NCI-H2171 treated with DMSO at 0.1 percent for 48 hours (cell line): ENCODE measurements at regions not wholly inside any gene's neighbourhood (a gene's known extent, or its start where the extent isn't known, plus 50 kb on each side); places are given as distances from the start of the nearest gene placed in this dataset.

Source experiments
- DNase-seq: peaks from one replicate; lab custom pipeline; 2025; lab: John Stamatoyannopoulos, UW

DNA sequence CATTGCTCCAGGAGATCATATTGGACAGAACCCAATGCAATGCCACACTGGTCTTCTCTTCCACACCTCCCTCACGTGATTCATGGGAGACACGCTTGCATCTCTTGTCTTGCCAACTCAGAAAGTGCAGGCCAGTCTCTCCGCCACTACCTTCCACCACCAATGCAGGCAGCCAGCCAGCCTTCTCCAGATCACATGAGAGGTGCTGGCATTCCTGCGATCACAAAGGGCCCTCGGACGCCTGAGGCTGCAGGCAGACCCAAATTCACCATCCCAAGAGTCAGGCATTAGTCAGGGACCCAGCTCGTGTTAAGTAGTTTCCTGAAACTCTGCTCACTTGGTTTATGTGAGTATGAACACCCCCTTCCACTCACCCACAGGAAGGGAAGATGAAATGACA, 437.0 kb upstream of the ETAA1 start:
- no peak for DNase-seq

DNA sequence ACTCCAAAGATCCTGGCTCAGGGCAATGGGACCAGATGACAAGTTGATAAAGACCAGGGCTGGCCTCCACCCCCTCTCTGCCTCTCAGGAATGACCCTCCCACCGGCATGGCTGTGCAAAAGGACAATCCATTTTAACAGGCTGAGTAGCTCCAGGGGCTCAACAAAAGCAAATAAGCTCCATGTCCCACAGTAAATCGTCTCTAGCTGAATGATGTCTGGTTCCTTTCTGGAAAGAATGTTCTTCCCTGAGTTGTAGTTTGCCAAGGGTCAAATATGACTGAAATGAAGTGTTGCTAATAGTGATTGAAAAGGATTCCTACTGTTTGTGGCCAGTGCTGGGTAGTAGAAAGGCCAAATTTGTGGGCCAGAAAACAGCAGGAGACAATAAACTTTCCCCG, 434.4 kb upstream of the ETAA1 start:
- DNase-seq: no peak

DNA sequence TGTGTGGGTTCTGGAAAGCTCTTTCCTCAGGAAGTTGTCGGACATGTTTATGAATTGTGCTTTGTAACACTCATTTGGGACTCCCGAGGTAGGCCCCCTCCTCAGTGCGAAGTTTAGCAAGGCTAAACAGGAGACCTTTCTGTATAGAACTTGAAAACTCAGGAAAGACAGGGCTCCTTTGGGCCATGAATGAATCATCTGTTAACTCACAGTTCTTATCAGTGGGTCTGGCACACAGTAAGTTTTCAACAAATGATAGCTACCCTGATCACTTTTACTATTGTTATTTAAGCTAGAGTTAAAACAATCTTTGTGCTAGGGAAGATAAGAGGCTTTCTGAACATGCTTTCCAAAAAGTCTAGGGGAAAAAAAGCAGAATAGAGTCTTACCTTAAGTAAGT, 430.5 kb upstream of the ETAA1 start:
- DNase-seq: no peak

DNA sequence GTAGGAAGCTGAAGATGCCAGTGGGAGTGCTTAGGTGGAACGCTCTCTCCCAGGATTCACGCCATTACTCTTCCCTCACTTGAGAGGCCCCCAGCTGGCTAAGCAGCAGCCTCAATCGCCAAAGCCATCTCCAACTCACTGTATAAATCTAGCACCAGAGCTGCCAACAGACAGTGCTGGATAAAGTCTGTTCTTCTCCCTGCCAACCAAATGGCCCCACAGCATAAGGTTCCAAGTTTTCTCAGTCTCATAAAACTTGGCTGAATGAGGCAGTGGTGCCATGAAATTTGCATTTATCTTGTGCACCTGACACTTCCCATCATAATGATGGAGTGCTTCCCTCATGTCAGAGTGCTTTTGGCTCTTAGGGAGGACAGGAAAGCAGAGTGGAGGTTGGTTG, 428.2 kb upstream of the ETAA1 start:
- no peak for DNase-seq

- no peak for DNase-seq
Observed at GRCh38 chr2:66981074-66981473, 416.1 kb upstream of the ETAA1 start.

DNA sequence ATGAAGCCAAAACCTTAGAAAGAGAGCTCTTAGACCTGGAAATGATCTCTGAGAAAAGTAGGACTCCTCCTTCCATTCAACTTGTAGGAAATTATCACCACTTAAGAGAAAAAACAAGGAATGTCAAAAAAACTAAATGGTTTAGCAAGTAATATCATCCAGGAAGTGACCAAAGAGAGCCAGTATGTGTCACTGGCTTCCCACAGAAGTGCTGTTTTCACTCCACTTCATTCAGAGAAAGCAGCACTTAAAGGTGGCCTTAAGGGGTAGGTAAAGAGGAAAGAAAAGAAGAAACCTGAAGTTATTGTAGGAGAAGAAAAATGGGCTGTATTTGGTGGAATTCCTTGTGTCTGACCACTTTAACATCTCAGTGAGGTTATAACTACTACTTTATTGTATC, 414.4 kb upstream of the ETAA1 start:
- no peak for DNase-seq

DNA sequence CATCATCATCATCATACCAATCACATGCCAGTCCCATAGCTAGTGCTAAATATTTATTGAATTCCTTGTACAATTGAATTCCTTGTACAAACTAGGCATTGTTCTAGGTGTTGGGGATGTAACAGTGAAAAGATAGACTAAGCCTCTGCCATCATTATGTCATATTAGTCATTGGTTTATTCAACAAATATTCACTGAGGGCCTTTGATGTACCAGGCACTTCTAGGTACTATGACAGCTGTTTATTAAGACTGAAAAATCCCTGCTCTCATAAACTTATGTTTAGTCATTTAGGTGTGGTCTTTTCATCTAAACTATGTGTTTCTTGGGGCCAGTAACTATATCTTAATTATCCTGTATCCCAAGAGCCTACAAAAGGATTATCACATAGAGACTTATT, 412.3 kb upstream of the ETAA1 start:
- no peak for DNase-seq

DNA sequence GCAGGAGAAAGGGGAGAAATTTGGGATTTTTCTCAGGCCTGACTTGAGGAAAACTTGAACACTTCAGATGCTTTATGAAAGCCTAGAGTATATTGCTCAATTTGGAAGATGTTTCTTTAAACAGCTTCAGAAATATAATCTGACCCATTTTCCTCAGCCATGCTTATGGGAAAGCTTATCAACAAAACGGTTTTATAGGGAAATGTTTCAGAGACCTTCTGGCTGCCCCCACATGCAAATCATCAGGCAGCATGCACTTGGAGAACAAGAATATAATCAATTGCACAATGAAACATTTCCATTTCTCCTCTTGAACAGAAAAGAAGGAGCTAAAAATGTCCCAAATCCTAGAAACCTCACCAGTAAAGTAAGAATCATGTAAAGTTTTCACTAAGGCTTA, 411.2 kb upstream of the ETAA1 start:
- no peak for DNase-seq

GRCh38 chr2:66987733-66988132, 409.4 kb upstream of the ETAA1 start:
- DNase-seq: peak; percentile 50

- no peak for DNase-seq
Observed at GRCh38 chr2:66994654-66995053, 402.5 kb upstream of the ETAA1 start.

- DNase-seq: no peak
Observed at GRCh38 chr2:66995636-66996035, 401.5 kb upstream of the ETAA1 start.

DNA sequence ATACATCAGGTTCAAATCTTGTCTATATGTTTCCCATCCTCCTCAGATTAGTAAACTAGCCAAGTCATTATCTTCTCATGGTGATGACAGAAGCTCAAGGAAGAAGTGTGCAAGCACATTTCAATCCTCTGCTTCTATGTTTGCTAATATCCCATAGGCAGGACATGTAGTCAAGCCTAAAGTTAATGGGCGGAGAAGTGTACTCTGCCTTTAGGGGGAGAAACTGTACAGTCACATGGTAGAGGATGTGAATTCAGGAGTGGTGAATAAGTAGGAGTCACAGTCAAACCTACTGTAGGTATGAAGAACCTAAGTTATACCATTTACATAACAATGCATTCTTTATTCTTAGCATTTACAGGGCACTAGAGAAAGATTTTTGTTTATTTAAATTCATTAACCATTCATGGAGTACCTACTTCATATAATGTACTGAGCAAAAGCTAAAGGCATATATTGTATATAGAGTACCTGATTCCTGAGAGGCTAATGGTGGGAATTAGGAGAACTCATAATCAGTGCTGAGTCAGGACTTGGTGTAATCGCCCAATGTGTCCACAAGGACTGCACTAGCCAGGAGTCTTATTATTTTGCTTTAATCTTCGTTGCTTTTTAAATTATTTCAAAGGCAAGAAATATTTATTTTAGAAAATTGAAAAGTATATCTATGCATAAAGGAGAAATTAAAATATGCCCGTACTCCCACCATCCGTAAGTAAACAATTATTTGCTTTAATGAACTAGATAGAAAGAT, 394.3 kb upstream of the ETAA1 start:
- DNase-seq: no peak

GRCh38 chr2:67006373-67006960, 390.7 kb upstream of the ETAA1 start:
- no peak for DNase-seq

- no peak for DNase-seq
Observed at GRCh38 chr2:67008155-67008554, 389.0 kb upstream of the ETAA1 start.

- no peak for DNase-seq
Observed at GRCh38 chr2:67012165-67012564, 385.0 kb upstream of the ETAA1 start.

DNA sequence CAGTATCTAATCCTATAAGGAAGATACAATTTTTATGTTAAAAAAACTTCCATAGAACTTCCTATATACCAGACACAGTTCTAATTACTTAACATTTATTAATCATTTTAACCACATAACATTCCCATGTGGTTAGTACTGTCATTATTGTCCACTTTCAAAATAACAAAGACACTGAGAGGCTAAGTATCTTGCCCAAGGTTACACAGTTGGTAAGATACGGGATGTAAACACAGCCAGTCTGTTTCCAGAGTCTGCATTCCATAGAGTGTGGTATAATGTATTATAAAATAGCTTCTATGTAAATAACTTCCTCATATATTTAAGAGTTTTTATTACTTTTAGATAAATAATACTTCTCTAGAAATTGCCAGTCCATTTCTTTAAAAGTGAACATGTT, 383.3 kb upstream of the ETAA1 start:
- DNase-seq: no peak

DNA sequence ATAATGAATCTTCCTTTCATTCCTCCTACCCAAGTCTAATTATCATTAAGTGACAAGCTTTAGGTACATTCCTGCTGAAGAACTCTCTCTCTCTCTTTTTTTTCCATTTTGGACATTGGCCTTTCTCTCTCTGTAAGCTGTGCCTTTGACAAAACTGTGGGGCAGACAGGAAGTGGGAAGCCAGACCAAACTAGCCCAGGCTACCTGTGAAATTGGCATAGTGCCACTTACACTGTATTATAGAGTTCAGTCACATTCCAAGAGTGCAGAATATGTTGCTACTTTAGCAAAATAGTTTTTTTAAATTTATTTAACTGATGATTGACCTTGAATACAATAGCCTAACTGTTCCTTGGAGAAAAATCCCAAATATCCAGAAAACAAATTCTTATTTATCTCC, 381.5 kb upstream of the ETAA1 start:
- no peak for DNase-seq

DNA sequence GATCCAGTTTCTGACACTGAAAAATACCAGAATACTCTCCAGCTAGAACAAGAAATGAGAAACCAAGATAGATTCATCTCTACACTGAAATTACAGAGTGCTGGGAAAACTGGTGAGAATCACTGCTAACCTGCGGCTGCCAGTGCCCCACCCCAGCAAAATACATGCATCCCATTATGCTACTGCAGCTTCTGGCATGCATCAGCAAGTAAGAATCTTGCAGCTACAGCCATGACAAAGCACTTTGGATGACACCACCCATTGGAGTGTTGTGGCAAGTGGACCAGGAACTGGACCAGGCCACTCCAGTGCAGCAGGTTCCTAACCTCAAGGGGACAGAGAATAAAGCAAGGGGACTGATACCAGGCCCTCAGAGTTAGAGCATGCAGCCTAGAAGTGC, 378.8 kb upstream of the ETAA1 start:
- no peak for DNase-seq

DNA sequence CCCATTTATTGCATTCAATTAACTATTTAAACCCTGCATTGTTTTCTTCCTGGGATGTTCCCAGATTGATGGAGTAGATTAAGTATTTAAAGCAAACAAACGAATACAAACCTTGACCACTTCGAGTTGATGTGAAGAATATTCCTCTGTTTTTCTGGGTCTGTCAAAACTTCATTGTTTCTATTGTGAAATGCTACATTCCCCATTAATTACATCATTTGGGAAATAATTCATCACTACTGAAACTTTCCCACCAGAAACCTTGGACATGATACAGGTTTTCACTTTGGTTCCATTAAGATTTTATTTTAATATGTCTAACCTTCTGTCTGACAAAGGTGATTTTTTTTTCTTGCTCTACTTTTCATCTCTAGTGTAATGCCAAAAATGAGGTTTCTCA, 365.1 kb upstream of the ETAA1 start:
- no peak for DNase-seq

DNA sequence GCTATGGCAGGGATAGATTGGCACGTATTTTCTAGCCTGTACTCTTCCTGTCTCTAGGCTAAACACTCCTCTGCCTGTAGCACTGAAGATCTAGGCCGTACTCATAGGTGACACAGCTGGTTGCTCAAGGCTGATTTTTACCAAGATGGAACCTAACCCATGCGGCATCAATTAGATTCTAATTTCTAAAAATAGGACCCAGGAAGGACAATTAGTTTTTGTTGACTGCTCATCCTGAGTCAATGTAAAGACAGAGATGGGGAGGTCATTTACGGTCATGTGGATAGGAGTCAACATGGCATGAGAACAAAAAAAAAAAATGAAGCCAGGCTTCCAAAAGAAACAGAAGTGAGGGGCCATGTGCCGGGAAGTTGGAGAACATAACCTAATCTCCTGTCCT, 360.7 kb upstream of the ETAA1 start:
- DNase-seq: no peak

DNA sequence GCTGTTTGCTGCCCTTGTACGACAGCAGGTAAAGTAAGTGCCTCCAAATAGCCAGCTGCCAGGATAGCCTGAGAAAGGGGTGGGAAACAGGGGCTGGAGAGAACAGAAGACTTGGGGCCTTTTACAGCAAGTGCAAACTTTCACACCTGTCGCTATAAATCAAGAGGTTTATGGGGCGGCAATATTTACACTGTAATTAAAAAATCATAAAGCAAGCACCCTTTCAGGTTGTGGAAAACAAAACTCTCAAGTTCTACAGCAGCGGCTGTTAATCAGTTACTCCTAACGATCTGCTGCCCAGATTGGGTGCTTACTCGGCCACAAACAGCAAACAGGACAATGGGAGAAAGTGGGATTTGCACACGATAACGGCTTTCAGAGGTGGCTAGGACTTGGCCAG, 359.5 kb upstream of the ETAA1 start:
- DNase-seq: peak; percentile 74

DNA sequence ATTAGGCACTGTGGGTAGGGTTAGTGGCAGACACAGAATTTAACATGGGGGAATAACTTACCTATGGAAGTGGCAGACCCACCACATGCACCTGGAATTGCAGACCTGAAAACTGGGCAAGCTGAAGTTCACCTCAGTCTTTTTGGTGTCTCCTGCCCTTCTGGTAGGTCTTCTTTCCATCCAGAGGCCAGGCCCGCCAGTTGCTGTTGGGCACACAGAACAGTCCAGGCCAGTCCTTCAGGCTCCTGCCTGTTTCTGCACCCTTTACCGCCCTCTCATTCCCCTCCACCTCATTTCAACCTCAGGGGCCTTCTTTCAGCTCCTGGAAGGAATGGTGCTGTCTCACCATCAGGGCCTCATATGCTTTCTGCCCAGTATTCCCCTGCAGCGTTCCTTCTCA, 358.9 kb upstream of the ETAA1 start:
- no peak for DNase-seq

GRCh38 chr2:67039058-67039457, 358.1 kb upstream of the ETAA1 start:
- no peak for DNase-seq

DNA sequence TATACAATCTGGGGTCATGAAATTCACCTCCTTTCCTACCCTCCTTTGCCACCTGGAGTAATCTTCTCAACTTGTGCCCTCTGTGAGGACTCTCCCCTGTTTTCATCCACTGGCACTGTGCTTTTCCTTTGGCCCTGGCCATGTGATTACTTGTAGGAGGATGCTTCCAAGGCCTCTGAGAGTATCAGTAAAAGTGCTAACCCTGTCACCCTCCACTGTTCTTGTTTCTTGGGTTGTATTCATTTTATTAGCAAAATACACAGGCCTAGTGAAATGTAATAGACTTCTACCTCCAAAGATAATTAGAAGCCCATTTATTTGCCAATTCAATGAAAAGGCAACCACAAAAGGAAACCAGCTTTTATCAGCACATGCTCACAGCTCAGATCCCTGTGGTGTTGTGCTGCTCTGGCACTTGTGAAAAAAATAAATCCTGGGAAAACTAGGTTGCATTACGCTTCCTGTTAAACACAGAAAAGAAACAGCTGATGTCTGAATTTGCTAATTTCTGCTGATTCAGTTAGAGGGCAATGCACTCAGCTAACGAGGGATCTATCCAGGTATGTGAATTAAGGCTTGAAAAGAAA, 357.5 kb upstream of the ETAA1 start:
- no peak for DNase-seq
